Stomach smooth muscle (tissue), 2 donors: ENCODE measurements at regions not wholly inside any gene's neighbourhood (a gene's known extent, or its start where the extent isn't known, plus 50 kb on each side); places are given as distances from the start of the nearest gene placed in this dataset.
"Not testable (repeated sequence)": the region's sequence is repeated elsewhere in the genome, so short reads cannot be mapped to it uniquely, and the experiment has no call there.

Experiments used
- H3K27ac ChIP-seq: one replicate; pipeline ENCODE4 v1.7.0; 2013; ENCODE audit warnings: mild to moderate bottlenecking, low read length, inconsistent platforms
- H3K27me3 ChIP-seq, 2 donors: one replicate each; pipeline ENCODE4 v1.7.0; 2013; ENCODE audit warnings: low read length in 2 of 2; ENCODE audit not compliant: insufficient read depth in 2 of 2, control insufficient read depth in 1 of 2
- H3K36me3 ChIP-seq, 2 donors: one replicate each; pipeline ENCODE4 v1.7.0; 2013; ENCODE audit warnings: low read length in 2 of 2; ENCODE audit not compliant: control insufficient read depth in 2 of 2, insufficient read depth in 2 of 2
- H3K4me1 ChIP-seq: one replicate; pipeline ENCODE4 v1.7.0; 2013; ENCODE audit warnings: low read length; ENCODE audit not compliant: control insufficient read depth, insufficient read depth
- H3K4me3 ChIP-seq, 2 donors: one replicate each; pipeline ENCODE4 v1.7.0; 2013; ENCODE audit warnings: low read length in 2 of 2
- H3K9ac ChIP-seq, 2 donors: one replicate each; pipeline ENCODE4 v1.7.0; 2013; ENCODE audit warnings: low read length in 2 of 2, mild to moderate bottlenecking in 1 of 2
- H3K9me3 ChIP-seq, 2 donors: one replicate each; pipeline ENCODE4 v1.7.0; 2013; ENCODE audit warnings: low read length in 2 of 2; ENCODE audit not compliant: control insufficient read depth in 2 of 2
- donor health status: healthy.
- donor health status: Pancreatic carcinoma.

GRCh38 chr5:116961021-116961420, 386.4 kb upstream of the SEMA6A start:
- H3K9me3 ChIP-seq: no peaks in the 10 kb centered on the region
- H3K9ac ChIP-seq: no peak overlapping the region
- H3K36me3 ChIP-seq: no peaks in the 10 kb centered on the region
- no peak overlapping the region for H3K4me3 ChIP-seq
- no peak overlapping the region for H3K27ac ChIP-seq
- no peaks in the 10 kb centered on the region for H3K4me1 ChIP-seq
- H3K27me3 ChIP-seq: no peaks in the 10 kb centered on the region

GRCh38 chr5:116959843-116960242, 385.2 kb upstream of the SEMA6A start:
- no peaks in the 10 kb centered on the region for H3K27me3 ChIP-seq
- no peaks in the 10 kb centered on the region for H3K9me3 ChIP-seq
- H3K4me3 ChIP-seq: no peak overlapping the region
- H3K4me1 ChIP-seq: no peaks in the 10 kb centered on the region
- no peak overlapping the region for H3K9ac ChIP-seq
- H3K27ac ChIP-seq: no peak overlapping the region
- no peaks in the 10 kb centered on the region for H3K36me3 ChIP-seq

- no peaks in the 10 kb centered on the region for H3K9me3 ChIP-seq
- no peaks in the 10 kb centered on the region for H3K27me3 ChIP-seq
Measured at GRCh38 chr5:116953251-116953930, 378.8 kb upstream of the SEMA6A start.

GRCh38 chr5:116951219-116951618, 376.6 kb upstream of the SEMA6A start:
- Histone ChIP-seq H3K9ac (no peak overlapping the region), H3K27me3 (no peaks in the 10 kb centered on the region), H3K9me3 (no peaks in the 10 kb centered on the region), H3K27ac (no peak overlapping the region), H3K36me3 (no peaks in the 10 kb centered on the region), H3K4me3 (no peak overlapping the region), H3K4me1 (no peaks in the 10 kb centered on the region)

More at GRCh38 chr5:116953251-116953930, 378.8 kb upstream of the SEMA6A start:
- no peaks in the 10 kb centered on the region for H3K36me3 ChIP-seq
- no peak overlapping the region for H3K9ac ChIP-seq
- no peak overlapping the region for H3K4me3 ChIP-seq
- H3K4me1 ChIP-seq: no peaks in the 10 kb centered on the region
- H3K27ac ChIP-seq: no peak overlapping the region

- Histone ChIP-seq H3K9me3 (no peaks in the 10 kb centered on the region), H3K4me1 (no peaks in the 10 kb centered on the region)
Measured at GRCh38 chr5:116947691-116948528, 373.3 kb upstream of the SEMA6A start.

GRCh38 chr5:116945613-116946382, 371.2 kb upstream of the SEMA6A start:
- H3K4me3 ChIP-seq, H3K4me1 ChIP-seq, H3K9ac ChIP-seq: not testable (repeated sequence)

More at GRCh38 chr5:116947691-116948528, 373.3 kb upstream of the SEMA6A start:
- Histone ChIP-seq H3K27ac (no peak overlapping the region), H3K36me3 (no peaks in the 10 kb centered on the region), H3K9ac (no peak overlapping the region), H3K4me3 (no peak overlapping the region), H3K27me3 (no peaks in the 10 kb centered on the region)

GRCh38 chr5:116944183-116944582, 369.6 kb upstream of the SEMA6A start:
- no peak overlapping the region for H3K4me3 ChIP-seq
- no peak overlapping the region for H3K27ac ChIP-seq
- no peaks in the 10 kb centered on the region for H3K27me3 ChIP-seq
- no peak overlapping the region for H3K9ac ChIP-seq
- no peaks in the 10 kb centered on the region for H3K36me3 ChIP-seq
- H3K4me1 ChIP-seq: no peaks in the 10 kb centered on the region
- no peaks in the 10 kb centered on the region for H3K9me3 ChIP-seq

More at GRCh38 chr5:116945613-116946382, 371.2 kb upstream of the SEMA6A start:
- H3K27me3 ChIP-seq, H3K36me3 ChIP-seq, H3K9me3 ChIP-seq, H3K27ac ChIP-seq: not testable (repeated sequence)

- Histone ChIP-seq H3K4me3 (no peak overlapping the region), H3K27ac (no peak overlapping the region), H3K36me3 (no peaks in the 10 kb centered on the region), H3K27me3 (no peaks in the 10 kb centered on the region), H3K9me3 (no peaks in the 10 kb centered on the region), H3K4me1 (no peaks in the 10 kb centered on the region), H3K9ac (no peak overlapping the region)
Measured at GRCh38 chr5:116942622-116943021, 368.0 kb upstream of the SEMA6A start.

GRCh38 chr5:116939641-116940040, 365.0 kb upstream of the SEMA6A start:
- Histone ChIP-seq H3K4me3 (no peak overlapping the region), H3K4me1 (no peaks in the 10 kb centered on the region), H3K9ac (no peak overlapping the region), H3K27ac (no peak overlapping the region), H3K36me3 (no peaks in the 10 kb centered on the region), H3K27me3 (no peaks in the 10 kb centered on the region), H3K9me3 (no peaks in the 10 kb centered on the region)

- Histone ChIP-seq H3K36me3 (no peaks in the 10 kb centered on the region), H3K27ac (no peak overlapping the region), H3K4me1 (no peaks in the 10 kb centered on the region), H3K9ac (no peak overlapping the region), H3K27me3 (no peaks in the 10 kb centered on the region), H3K4me3 (no peak overlapping the region), H3K9me3 (no peaks in the 10 kb centered on the region)
Measured at GRCh38 chr5:116938488-116938887, 363.9 kb upstream of the SEMA6A start.
